Esophagus squamous epithelium (tissue), 5 donors: ENCODE measurements at regions not wholly inside any gene's neighbourhood (a gene's known extent, or its start where the extent isn't known, plus 50 kb on each side); places are given as distances from the start of the nearest gene placed in this dataset.

Source experiments
- DNase-seq: peaks from one replicate; lab custom pipeline; 2025; lab: John Stamatoyannopoulos, UW
- H3K27ac ChIP-seq, 4 donors: fragments of 200-600 bp; sonication (generic); one replicate each; pipeline ENCODE4 v1.5.1; 2016 to 2019; ENCODE audit warnings: mild to moderate bottlenecking in 1 of 4
- H3K27me3 ChIP-seq, 4 donors: fragments of 200-600 bp; sonication (generic); 1 replicate in 3 of 4; 2 replicates in 1 of 4; pipeline versions ENCODE4 v1.5.1 to v1.6.0; 2017 to 2021; ENCODE audit warnings: antibody characterized with exemption in 1 of 4
- H3K36me3 ChIP-seq, 3 donors: fragments of 200-600 bp; sonication (generic); one replicate each; pipeline ENCODE4 v1.5.1; 2016 to 2019
- H3K4me1 ChIP-seq, 3 donors: fragments of 200-600 bp; sonication (generic); one replicate each; pipeline ENCODE4 v1.5.1; 2017 to 2019
- H3K4me3 ChIP-seq, 4 donors: fragments of 200-600 bp; sonication (generic); 1 replicate in 3 of 4; 2 replicates in 1 of 4; pipeline ENCODE4 v1.5.1; 2016 to 2019; ENCODE audit warnings: mild to moderate bottlenecking in 2 of 4, moderate library complexity in 1 of 4
- H3K9me3 ChIP-seq, 3 donors: fragments of 200-600 bp; sonication (generic); one replicate each; pipeline ENCODE4 v1.5.1; 2016 to 2019
- CTCF ChIP-seq, 6 experiments: fragments of 450-650 bp in 4 of 6; fragments of 200-600 bp in 2 of 6; sonication (generic) in 2 of 6; IDR thresholded peaks; one replicate each; pipeline ENCODE4 v1.5.1; 2016 to 2019; ENCODE audit warnings: antibody characterized with exemption in 6 of 6, mild to moderate bottlenecking in 4 of 6, moderate library complexity in 4 of 6
- POLR2A ChIP-seq, 4 donors: fragments of 450-650 bp; IDR thresholded peaks; one replicate each; pipeline ENCODE4 v1.6.1; 2017; ENCODE audit warnings: antibody characterized with exemption in 4 of 4, mild to moderate bottlenecking in 4 of 4, moderate library complexity in 3 of 4
- WGBS, 2 donors: methylation state at CpG; one replicate each; pipeline ENCODE4 v1.1.5; 2018; 5-methylcytosine and 5-hydroxymethylcytosine counted together
- intact Hi-C: fragments of 100-400 bp; cut with DNase I; formaldehyde crosslinking; loops from one replicate; pipeline ENCODE4 v1.15.0; 2022
- donor health status: DM: yes; HTN: yes; CAD: no.

- intact Hi-C loops = no loop called here
- Histone ChIP-seq H3K27ac (peak overlapping the region in 3 of 4 donors; percentile 16 to 75 (median 69)), H3K36me3 (no peaks in the 10 kb centered on the region), H3K4me1 (peaks cover 0 to 25% (median 0%) of the 10 kb centered on the region in 3 donors), H3K27me3 (no peaks in the 10 kb centered on the region), H3K9me3 (no peaks in the 10 kb centered on the region), H3K4me3 (no peak overlapping the region)
- DNase-seq = no peak
- WGBS, 2 donors = 37 to 47% methylated on average over 2 of the region's 2 CpGs
- TF ChIP-seq POLR2A (IDR thresholded peaks at IDR 0.05) = no peak
- TF ChIP-seq CTCF (IDR thresholded peaks at IDR 0.05) = no peak
Measured at GRCh38 chr2:203626952-203627681, 79.3 kb upstream of the CD28 start.

GRCh38 chr2:203629699-203630098 is 76.7 kb upstream of the CD28 start:
- intact Hi-C loops = no loop called here
- H3K27ac ChIP-seq = no peak overlapping the region
- no peak overlapping the region for H3K4me3 ChIP-seq
- peaks cover 0 to 29% (median 0%) of the 10 kb centered on the region in 3 donors for H3K4me1 ChIP-seq
- H3K9me3 ChIP-seq = no peaks in the 10 kb centered on the region
- H3K36me3 ChIP-seq = no peaks in the 10 kb centered on the region
- no peaks in the 10 kb centered on the region for H3K27me3 ChIP-seq
- TF ChIP-seq POLR2A (IDR thresholded peaks at IDR 0.05) (no peak), CTCF (IDR thresholded peaks at IDR 0.05) (no peak)
- no peak for DNase-seq
- 72 to 88% methylated on average over 1 to 2 of the region's 2 CpGs for WGBS, 2 donors

DNA sequence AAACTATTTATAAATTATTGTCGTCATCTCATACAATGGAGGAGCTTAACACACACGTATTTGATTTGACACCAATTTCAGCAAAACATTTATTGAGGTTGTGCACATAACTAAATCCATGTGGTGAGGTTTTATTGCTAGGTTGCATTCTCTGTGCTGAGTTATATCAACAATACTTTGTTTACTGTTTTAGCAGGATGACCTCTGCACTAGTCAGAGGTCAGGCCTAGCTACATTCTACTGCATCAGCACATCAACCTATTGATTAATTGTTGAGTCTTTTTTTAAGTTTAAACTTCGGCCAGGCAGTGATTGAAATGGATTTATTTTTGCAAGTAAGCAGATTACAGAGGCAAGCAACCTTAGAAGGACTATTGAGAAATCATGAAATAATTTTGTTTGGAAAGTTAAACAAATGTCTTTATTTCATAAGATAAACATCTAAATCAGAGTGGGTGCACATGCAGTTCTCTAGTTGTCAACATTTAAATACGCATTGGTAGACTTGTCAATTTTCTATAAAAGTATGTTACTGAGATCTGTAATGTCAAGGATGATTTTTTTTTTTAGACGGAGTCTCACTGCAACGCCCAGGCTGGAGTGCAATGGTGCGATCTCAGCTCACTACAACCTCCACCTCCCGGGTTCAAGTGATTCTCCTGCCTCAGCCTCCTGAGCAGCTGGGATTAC is 75.2 kb upstream of the CD28 start:
- Histone ChIP-seq H3K36me3 (no peaks in the 10 kb centered on the region), H3K27ac (peak overlapping the region in 2 of 4 donors; percentile 3 to 7), H3K4me1 (peaks cover 0 to 21% (median 0%) of the 10 kb centered on the region in 3 donors), H3K27me3 (no peaks in the 10 kb centered on the region), H3K4me3 (no peak overlapping the region), H3K9me3 (no peaks in the 10 kb centered on the region)
- 70 to 80% methylated on average over 8 of the region's 8 CpGs for WGBS, 2 donors
- intact Hi-C loops = no loop called here
- no peak for DNase-seq
- TF ChIP-seq POLR2A (IDR thresholded peaks at IDR 0.05) (no peak), CTCF (IDR thresholded peaks at IDR 0.05) (no peak)

- Histone ChIP-seq H3K9me3 (no peaks in the 10 kb centered on the region), H3K4me1 (peaks cover 6 to 22% (median 9%) of the 10 kb centered on the region in 3 donors), H3K27ac (peak overlapping the region in 2 of 4 donors; percentile 47 to 52), H3K36me3 (no peaks in the 10 kb centered on the region), H3K4me3 (no peak overlapping the region), H3K27me3 (no peaks in the 10 kb centered on the region)
- no peak for DNase-seq
- TF ChIP-seq POLR2A (IDR thresholded peaks at IDR 0.05) (no peak), CTCF (IDR thresholded peaks at IDR 0.05) (no peak)
- 58 to 66% methylated on average over 3 of the region's 3 CpGs for WGBS, 2 donors
- intact Hi-C loops = no loop called here
Measured at GRCh38 chr2:203636588-203637470, 69.6 kb upstream of the CD28 start.
